LoVo (cell line): ENCODE measurements at regions not wholly inside any gene's neighbourhood (a gene's known extent, or its start where the extent isn't known, plus 50 kb on each side); places are given as distances from the start of the nearest gene placed in this dataset.

Source experiments
- DNase-seq: peaks from one replicate; pipeline ENCODE4 v3.0.0-alpha.2; 2016; ENCODE audit warnings: low spot score

DNA sequence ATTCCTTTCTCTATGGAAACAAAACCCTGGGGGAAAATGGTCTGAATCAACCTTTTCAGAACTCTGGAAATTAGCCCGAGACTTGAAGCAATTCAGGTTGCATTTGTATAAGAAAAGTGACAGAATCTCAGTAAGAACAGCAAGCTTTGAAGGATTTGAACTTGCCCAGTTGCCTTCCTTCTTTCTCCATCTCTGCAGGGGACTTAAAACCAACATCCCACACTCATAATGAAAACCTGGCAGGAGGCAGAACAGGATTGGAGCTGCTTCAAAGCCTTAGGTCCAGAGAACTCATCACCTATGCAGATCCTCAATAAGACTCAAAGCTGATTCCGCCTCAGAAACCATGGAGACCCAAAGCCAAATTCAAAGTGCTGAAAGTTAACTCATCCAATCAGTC lies 790.5 kb upstream of the ID2 start:
- DNase-seq: no peak

GRCh38 chr2:7895289-7895688 lies 786.6 kb upstream of the ID2 start:
- no peak for DNase-seq

GRCh38 chr2:7896940-7897487 lies 784.8 kb upstream of the ID2 start:
- no peak for DNase-seq

DNA sequence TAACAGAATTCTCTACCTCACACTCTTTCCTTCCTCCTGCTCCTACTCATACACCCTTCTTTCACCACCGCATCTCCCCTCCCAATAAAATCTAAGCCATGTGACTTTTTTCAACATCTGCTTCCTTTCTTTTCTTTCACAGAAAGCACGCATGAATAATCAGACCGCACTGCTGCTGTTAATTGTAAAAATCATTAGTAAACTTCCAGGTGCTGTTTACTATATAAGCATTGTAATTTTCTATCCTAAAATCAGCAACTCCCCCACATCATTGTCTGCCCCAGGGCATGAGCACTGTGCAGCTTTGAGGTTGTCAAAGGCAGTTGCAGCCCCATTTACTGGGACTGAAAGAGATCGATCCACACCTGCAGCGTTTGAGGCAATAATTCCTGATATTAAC lies 782.6 kb upstream of the ID2 start:
- DNase-seq: no peak

DNA sequence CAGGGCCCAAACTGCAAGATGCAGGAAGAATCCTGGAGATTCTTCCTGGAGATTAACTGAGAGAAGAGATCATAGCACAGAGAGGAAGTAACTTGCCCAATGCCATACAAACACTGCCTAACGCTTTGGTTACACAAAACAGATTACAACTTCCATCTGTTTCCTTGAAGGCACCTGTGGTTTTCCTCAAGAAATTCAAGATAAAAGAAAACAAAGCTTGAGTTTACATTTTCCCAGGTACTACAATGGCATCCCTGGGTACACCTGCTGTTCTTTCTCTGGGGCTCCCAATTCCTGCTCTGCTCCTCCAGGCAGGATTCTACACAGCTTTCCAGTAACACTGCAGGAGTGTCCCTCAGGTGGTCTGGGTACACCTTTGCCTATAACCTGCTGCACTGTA lies 781.9 kb upstream of the ID2 start:
- no peak for DNase-seq

DNA sequence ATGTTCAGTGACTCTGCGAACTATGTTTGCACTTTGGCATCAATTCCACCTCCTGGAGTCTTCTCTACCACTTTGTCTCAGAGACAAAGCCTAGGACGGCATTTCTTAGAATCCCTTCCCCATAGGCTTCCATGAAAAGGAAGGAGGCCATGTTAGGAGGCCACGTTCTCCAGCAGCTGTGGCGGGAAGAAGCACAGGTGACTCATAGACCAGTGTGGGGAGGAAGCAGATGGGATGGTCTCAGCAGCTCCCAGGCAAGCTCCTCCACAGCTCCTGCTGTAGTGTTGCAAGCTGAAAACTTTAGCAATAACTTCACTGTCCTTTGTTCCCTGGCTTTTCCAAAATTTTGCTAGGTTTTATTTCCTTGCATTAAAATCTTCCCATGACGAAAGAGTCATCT lies 781.3 kb upstream of the ID2 start:
- DNase-seq: no peak

GRCh38 chr2:7902251-7902765 lies 779.5 kb upstream of the ID2 start:
- DNase-seq: no peak

DNA sequence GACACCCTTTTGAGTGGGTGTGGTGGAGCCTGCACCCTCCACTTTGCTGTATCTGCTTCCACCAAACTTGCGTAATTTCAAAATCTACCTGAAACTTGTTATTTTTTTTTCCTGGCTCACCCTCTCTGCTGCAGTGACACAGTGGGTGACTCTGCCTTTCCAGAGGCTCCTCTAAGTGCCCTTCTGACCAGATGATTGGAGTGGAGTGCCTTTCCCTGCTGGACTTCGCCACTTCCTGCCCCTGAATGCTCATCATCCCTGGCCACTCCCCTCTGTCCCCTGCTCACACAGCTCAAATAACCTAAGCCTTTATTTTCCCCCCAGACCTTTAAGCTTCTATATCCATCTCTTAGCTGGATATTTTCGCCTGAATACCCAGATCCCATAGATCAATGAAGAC lies 777.5 kb upstream of the ID2 start:
- no peak for DNase-seq

- DNase-seq: no peak
Observed at GRCh38 chr2:7905756-7906155, 776.1 kb upstream of the ID2 start.

- no peak for DNase-seq
Observed at GRCh38 chr2:7906431-7906830, 775.4 kb upstream of the ID2 start.

DNA sequence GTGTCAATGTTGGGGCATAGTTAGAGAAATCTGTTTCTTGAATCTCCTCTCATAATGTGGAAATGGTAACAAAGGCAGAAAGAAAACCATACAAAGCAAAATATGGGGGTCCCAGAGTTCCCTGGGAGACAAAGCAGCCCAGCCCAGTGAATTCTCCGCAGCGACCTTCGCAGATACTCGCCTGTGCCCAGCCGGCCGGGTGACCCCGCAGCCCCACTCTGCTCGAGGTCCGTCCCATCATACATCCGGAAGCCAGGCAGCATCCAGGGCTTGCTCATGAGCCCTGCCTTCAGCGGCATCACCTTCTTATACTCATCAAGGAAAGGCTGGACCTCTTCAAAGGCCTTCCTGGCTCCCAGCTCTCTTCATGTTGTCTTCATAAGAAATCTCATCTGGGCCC lies 774.8 kb upstream of the ID2 start:
- DNase-seq: no peak

DNA sequence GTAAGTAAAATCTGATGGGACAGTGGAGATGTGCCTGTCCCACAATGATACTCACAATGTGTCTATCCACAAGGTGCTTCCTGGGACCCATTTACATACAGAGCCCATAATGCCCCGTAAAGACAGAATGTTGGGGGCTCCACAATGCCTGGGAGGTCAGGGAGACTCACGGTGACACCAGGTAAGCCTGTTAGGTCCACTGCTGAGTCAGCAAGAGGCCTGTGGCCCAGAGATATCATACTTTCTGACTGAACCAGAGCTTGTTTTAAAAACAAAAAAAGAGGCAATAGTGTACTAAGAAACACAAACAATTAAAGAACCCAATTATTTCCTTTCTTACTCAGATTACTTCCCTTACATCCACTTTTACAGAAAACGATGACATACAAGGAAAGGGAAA lies 771.1 kb upstream of the ID2 start:
- no peak for DNase-seq

DNA sequence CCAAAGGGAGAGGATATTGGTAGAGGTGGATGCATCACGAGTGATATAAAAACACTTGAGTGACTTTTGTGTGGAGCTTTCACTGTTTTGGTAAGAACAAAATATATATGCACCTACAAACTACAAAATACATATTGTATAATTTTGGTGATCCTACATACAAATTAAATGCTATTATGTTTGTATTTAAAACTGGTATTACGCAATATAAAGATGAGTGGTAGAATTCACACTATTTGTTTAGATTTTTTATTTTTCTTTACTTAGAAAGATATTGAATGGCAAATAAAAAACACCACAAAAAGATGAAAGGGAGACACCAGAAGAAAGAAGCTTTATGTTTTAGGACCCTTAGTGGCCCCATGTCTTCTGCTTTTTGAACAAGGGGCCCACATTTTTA lies 770.7 kb upstream of the ID2 start:
- DNase-seq: no peak

DNA sequence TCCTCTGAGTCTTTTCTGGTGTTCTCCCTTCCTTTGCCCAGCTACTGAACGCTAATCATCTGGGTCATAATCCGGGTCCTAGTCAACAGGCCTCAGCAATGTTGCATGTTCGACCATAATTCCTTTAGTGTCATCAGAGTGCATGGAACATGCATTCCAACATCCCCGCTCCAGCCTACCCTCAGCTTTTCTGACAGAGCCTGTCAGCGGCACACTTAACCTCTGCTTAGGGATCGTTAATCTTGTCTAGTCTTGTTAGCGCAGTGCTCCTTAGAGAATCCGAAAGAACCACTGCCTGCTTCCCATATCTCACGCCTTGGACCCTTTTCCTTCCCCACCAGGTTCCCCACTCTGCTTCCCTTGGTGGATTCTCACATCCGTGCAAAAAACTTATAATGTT lies 767.9 kb upstream of the ID2 start:
- DNase-seq: no peak

DNA sequence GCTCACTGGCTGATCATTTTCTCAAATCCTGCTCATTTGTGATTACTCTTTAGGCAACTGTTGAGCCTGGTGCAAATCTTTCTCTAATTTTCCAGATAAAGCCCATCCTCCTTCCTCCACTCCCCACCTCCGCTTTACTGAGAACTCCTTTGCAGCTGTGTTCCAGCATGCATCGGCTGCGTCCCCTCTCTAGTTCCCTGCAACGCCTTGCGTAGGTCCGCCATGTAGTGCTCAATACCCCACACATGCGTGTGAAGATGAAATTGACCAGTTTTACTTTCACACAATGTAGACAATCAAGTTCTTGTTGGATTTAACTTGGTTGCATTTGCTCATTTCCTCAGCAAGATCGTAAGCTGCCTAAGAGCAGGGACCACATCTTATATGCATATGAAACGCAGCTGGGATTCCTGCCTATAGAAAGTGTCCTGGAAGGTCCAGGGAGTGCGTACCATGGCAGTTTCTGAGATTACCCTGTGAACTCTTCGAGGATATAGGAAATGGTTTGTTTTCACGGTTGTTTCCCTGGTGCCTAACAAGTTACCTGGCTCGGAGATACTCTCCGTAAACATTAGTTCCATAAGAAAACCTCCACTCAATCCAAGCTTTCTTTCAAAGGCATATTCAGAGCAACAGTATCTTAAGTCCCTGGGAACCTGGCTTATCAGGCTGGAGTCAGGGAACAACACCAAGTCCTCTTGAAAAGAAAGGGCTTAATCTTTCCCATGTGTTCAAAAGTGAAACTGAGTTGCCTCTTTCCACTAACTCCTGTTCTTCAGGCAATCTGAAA lies 766.4 kb upstream of the ID2 start:
- DNase-seq: no peak

DNA sequence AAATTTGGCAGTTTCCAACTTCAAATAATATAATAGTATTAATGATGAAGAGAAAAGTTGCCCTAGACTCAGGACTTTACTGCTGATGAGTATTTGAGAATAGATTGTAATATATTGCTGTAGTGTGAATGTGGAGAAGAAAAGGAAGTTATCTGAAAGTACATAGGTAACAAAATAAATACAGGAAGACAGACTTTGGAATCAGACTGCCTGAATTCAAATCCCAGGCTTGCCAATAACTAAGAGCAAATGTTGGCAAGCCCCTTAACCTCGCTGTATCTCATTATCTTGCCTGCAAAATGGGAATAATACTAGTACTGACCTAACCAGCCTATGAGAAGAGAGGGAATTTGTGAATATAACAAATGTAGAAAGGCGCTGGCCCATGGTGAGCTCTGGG lies 765.2 kb upstream of the ID2 start:
- no peak for DNase-seq

- DNase-seq: no peak
Observed at GRCh38 chr2:7919510-7919909, 762.3 kb upstream of the ID2 start.

DNA sequence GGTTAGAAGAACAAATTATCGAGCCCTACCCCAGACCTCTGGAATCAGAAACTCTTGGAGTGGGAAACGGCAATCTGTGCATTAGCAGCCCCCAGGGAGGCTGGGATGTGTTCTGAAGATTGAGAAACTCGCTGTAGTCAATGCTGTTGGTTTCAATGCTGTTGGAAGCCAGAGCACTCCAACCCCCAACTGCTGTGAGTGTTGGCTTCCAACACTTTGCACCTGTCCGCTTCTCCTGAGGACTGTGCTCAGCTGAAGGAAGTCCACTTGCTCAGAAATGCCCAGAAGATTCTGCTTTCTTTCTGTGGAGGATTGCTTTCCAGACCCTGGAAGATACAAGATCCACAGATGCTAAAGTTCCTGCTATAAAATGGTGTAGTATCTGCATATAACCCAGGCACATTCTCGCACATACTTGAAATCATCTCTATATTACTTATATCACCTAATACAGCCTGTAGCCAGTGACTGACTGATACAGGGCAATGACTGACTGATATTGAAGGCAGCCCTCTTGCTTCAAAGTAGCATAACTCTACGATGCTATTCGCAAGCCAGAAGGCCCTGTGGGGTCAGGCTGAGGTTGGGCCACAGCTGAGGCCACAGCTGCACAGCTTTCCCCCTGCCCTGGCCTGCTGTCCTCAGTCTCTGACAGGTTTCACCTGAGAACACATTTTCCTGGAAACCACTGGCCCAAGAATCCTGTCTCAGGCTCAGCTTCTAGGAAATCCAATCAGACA lies 757.7 kb upstream of the ID2 start:
- DNase-seq: no peak

- no peak for DNase-seq
Observed at GRCh38 chr2:7925506-7925905, 756.4 kb upstream of the ID2 start.

GRCh38 chr2:7927691-7928090 lies 754.2 kb upstream of the ID2 start:
- no peak for DNase-seq

DNA sequence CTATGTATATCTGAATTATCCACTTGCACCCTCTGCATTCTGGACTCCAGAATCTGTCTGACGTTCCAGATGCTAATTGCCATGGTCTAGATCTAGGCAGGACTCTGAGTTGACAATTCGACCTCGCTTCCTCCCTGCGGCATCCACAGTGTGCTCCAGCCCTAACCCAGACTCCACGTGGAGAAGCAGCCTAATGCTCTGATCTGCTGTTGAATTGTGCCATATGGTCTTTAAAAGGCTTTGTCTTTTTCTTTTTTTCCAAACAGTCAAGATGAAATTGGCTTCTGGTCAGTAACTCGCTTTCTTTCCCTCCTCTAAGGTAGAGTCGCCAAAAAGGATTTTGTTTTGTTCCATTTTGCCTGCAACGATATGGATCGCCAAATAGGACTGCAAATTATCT lies 752.6 kb upstream of the ID2 start:
- no peak for DNase-seq

GRCh38 chr2:7930800-7931635 lies 750.8 kb upstream of the ID2 start:
- no peak for DNase-seq
